B cell (primary cell): ENCODE measurements at regions not wholly inside any gene's neighbourhood (a gene's known extent, or its start where the extent isn't known, plus 50 kb on each side); places are given as distances from the start of the nearest gene placed in this dataset.

ENCODE experiments used
- ATAC-seq: fragments of 200-7000 bp; cut with Tn5 transposase; one replicate; pipeline ENCODE4 v1.10.0; 2021; ENCODE audit warnings: low read depth, mild to moderate bottlenecking, moderate number of reproducible peaks, moderate library complexity
- CTCF ChIA-PET: fragments of 350-600 bp; sonication (Branson Sonifier 250); formaldehyde crosslinking; loops from one replicate; lab custom pipeline; 2021; ENCODE audit warnings: antibody characterized with exemption, inconsistent platforms; lab: Charles Lee
- POLR2A ChIA-PET: fragments of 350-600 bp; sonication (Branson Sonifier 250); formaldehyde crosslinking; loops from one replicate; lab custom pipeline; 2021; ENCODE audit warnings: antibody characterized with exemption; lab: Charles Lee
- DNase-seq: peaks from one replicate; pipeline ENCODE4 v3.0.0; 2013
- H2AFZ ChIP-seq: 2 replicates; pipeline ENCODE4 v1.6.1; 2012; ENCODE audit warnings: mild to moderate bottlenecking, low read depth, low read length; ENCODE audit not compliant: insufficient read depth, poor library complexity, severe bottlenecking
- H3K27ac ChIP-seq, 2 donors: 1 replicate in 1 of 2; 2 replicates in 1 of 2; pipeline ENCODE4 v1.5.1; 2012 to 2013; ENCODE audit warnings: low read length in 2 of 2, mild to moderate bottlenecking in 2 of 2, moderate library complexity in 1 of 2
- H3K27me3 ChIP-seq, 4 experiments: fragments of 200-600 bp in 1 of 4; sonication (generic) in 1 of 4; replicated peaks in 1 of 4; 1 replicate in 2 of 4; 2 replicates in 2 of 4; pipeline versions ENCODE4 v1.6.1 to v1.7.0; 2013 to 2016; ENCODE audit warnings: low read length in 3 of 4, mild to moderate bottlenecking in 2 of 4, mixed read lengths in 1 of 4, moderate library complexity in 1 of 4; ENCODE audit not compliant: insufficient read depth in 4 of 4, control insufficient read depth in 3 of 4; ENCODE audit errors: control extremely low read depth in 1 of 4
- H3K36me3 ChIP-seq, 2 experiments: replicated peaks in 1 of 2; 1 replicate in 1 of 2; 2 replicates in 1 of 2; pipeline versions ENCODE4 v1.6.1 to v1.7.1; 2013; ENCODE audit warnings: low read length in 1 of 2; ENCODE audit not compliant: insufficient read depth in 2 of 2, control insufficient read depth in 1 of 2; ENCODE audit errors: control extremely low read depth in 1 of 2, extremely low read depth in 1 of 2
- H3K4me1 ChIP-seq, 2 donors: fragments of 200-600 bp in 1 of 2; sonication (generic) in 1 of 2; 1 replicate in 1 of 2; 2 replicates in 1 of 2; pipeline versions ENCODE4 v1.5.1 to v1.6.1; 2013 to 2017; ENCODE audit warnings: low read length in 2 of 2; ENCODE audit not compliant: control insufficient read depth in 2 of 2, insufficient read depth in 2 of 2
- H3K4me2 ChIP-seq: replicated peaks from 2 replicates; pipeline ENCODE3; 2012; ENCODE audit warnings: mild to moderate bottlenecking, low read depth, low read length; ENCODE audit not compliant: poor library complexity, severe bottlenecking
- H3K4me3 ChIP-seq, 5 experiments: fragments of 200-600 bp in 1 of 5; sonication (generic) in 1 of 5; 1 replicate in 3 of 5; 2 replicates in 2 of 5; pipeline versions ENCODE4 v1.5.1 to v1.7.0; 2011 to 2016; ENCODE audit warnings: low read length in 4 of 5, mild to moderate bottlenecking in 4 of 5, low read depth in 2 of 5, control low read depth in 1 of 5, moderate library complexity in 1 of 5; ENCODE audit not compliant: insufficient read depth in 1 of 5; ENCODE audit errors: control extremely low read depth in 1 of 5, extremely low read depth in 1 of 5
- H3K79me2 ChIP-seq: fragments of 200-600 bp; sonication (generic); one replicate; pipeline ENCODE4 v1.6.0; 2016; ENCODE audit warnings: low read length; ENCODE audit not compliant: control insufficient read depth, insufficient read depth
- H3K9ac ChIP-seq: fragments of 200-600 bp; sonication (generic); 2 replicates; pipeline ENCODE4 v1.6.1; 2017; ENCODE audit warnings: mild to moderate bottlenecking, low read length, moderate library complexity
- H3K9me3 ChIP-seq, 3 donors: one replicate each; pipeline versions ENCODE4 v1.6.1 to v1.7.1; 2013; ENCODE audit warnings: low read length in 2 of 3; ENCODE audit not compliant: control insufficient read depth in 2 of 3, insufficient read depth in 1 of 3; ENCODE audit errors: control extremely low read depth in 1 of 3
- H4K20me1 ChIP-seq: 2 replicates; pipeline ENCODE4 v1.6.0; 2012; ENCODE audit warnings: mild to moderate bottlenecking, low read length; ENCODE audit not compliant: insufficient read depth, control insufficient read depth, poor library complexity, severe bottlenecking
- H3K27ac Mint-ChIP-seq: one replicate; pipeline ENCODE4 v1.8.0; 2021; ENCODE audit warnings: mixed read lengths
- H3K27me3 Mint-ChIP-seq: one replicate; pipeline ENCODE4 v1.8.0; 2021; ENCODE audit warnings: mixed read lengths
- H3K4me1 Mint-ChIP-seq: one replicate; pipeline ENCODE4 v1.8.0; 2021; ENCODE audit warnings: mixed read lengths
- H3K4me3 Mint-ChIP-seq: one replicate; pipeline ENCODE4 v1.8.0; 2021; ENCODE audit warnings: mixed read lengths
- H3K9me3 Mint-ChIP-seq: one replicate; pipeline ENCODE4 v1.8.0; 2022; ENCODE audit warnings: mixed read lengths; ENCODE audit not compliant: insufficient read depth
- EZH2 ChIP-seq: IDR thresholded peaks from 2 replicates; pipeline ENCODE4 v1.6.1; 2012; ENCODE audit warnings: borderline replicate concordance, low read depth, mild to moderate bottlenecking, moderate library complexity, low read length; ENCODE audit not compliant: insufficient read depth, poor library complexity, severe bottlenecking
- WGBS: methylation state at CpG from one replicate; pipeline ENCODE4 v1.1.5; 2013; ENCODE audit warnings: missing lambda C conversion rate; ENCODE audit not compliant: insufficient coverage; 5-methylcytosine and 5-hydroxymethylcytosine counted together
- intact Hi-C: fragments of 100-400 bp; cut with micrococcal nuclease; formaldehyde crosslinking; loops from one replicate; pipeline ENCODE4 v1.10.0; 2022
- TF ChIP-seq, protein P1 (sequence below): fragments of 200-600 bp; IDR thresholded peaks from one replicate; pipeline ENCODE4 v1.8.0; 2022; ENCODE audit warnings: antibody characterized with exemption, mild to moderate bottlenecking

DNA sequence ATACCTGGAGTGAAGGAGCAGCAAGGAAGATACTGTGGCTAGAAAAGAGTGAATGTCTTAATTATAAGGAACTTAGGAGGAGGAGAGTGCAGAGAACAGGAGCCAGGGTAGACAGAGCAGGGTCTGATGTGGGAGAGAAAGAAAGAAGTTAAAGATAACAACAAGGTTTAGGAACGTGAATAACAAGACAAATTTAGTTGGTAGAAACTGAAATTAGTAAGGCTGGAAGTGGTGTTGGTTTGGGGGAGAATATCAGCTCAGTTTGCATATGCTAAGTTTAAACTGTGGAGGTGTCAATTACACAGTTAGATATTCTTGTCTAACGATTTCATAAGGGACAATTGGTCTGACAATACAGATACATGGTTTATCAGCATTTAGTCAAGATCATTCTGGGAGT, 1123.7 kb upstream of the PABPC4L start:
- H3K79me2 ChIP-seq, result no peaks in the 10 kb centered on the region
- ChIA-PET POLR2A (no interaction called here), CTCF (no interaction called here)
- 46% methylated on average over 1 of the region's 2 CpGs for WGBS
- DNase-seq (no peak), ATAC-seq (no peak)
- Mint-ChIP-seq H3K4me1 (no peaks in the 10 kb centered on the region), H3K4me3 (no peak overlapping the region), H3K27ac (no peak overlapping the region), H3K9me3 (no peaks in the 10 kb centered on the region), H3K27me3 (no peaks in the 10 kb centered on the region)
- H3K4me2 ChIP-seq, result no peak overlapping the region
- H3K9ac ChIP-seq, result no peak overlapping the region
- no peaks in the 10 kb centered on the region for H3K4me1 ChIP-seq
- H4K20me1 ChIP-seq, result no peaks in the 10 kb centered on the region
- TF ChIP-seq, protein P1, sequence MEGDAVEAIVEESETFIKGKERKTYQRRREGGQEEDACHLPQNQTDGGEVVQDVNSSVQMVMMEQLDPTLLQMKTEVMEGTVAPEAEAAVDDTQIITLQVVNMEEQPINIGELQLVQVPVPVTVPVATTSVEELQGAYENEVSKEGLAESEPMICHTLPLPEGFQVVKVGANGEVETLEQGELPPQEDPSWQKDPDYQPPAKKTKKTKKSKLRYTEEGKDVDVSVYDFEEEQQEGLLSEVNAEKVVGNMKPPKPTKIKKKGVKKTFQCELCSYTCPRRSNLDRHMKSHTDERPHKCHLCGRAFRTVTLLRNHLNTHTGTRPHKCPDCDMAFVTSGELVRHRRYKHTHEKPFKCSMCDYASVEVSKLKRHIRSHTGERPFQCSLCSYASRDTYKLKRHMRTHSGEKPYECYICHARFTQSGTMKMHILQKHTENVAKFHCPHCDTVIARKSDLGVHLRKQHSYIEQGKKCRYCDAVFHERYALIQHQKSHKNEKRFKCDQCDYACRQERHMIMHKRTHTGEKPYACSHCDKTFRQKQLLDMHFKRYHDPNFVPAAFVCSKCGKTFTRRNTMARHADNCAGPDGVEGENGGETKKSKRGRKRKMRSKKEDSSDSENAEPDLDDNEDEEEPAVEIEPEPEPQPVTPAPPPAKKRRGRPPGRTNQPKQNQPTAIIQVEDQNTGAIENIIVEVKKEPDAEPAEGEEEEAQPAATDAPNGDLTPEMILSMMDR, result no peak
- no peak for TF ChIP-seq EZH2
- peaks cover 0 to 1% (median 0%) of the 10 kb centered on the region in 3 donors for H3K9me3 ChIP-seq
- H3K27ac ChIP-seq, result no peak overlapping the region
- H3K36me3 ChIP-seq, result no peaks in the 10 kb centered on the region
- no peaks in the 10 kb centered on the region for H3K27me3 ChIP-seq
- intact Hi-C loops, result no loop called here
- no peak overlapping the region for H2AFZ ChIP-seq
- no peak overlapping the region for H3K4me3 ChIP-seq

DNA sequence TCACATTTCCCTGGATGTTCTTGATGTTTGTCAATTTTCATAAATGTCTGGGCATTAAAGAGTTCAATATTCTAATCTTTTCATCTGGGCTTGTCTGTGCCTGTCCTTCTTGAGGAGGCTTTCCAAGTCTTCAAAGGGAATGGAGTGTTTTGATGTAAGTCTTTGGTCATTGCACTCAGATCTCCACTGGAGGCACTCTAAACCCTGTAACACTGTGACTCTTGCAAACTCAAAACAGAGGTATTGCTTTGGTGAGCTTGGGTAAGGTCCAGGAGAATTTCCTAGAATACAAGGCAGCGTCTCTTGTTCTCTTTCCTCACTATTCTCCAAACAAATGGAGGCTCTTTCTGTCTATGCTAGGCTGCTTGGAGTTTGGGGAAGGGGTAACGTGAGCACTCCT, 1118.1 kb upstream of the PABPC4L start:
- Histone ChIP-seq H3K36me3 (no peaks in the 10 kb centered on the region), H3K9me3 (peaks cover 0 to 2% (median 0%) of the 10 kb centered on the region in 3 donors), H3K4me3 (no peak overlapping the region), H3K4me2 (no peak overlapping the region), H3K27ac (no peak overlapping the region), H3K27me3 (no peaks in the 10 kb centered on the region), H2AFZ (no peak overlapping the region), H3K4me1 (no peaks in the 10 kb centered on the region), H4K20me1 (no peaks in the 10 kb centered on the region), H3K79me2 (no peaks in the 10 kb centered on the region), H3K9ac (no peak overlapping the region)
- Mint-ChIP-seq H3K9me3 (peaks cover 5% of the 10 kb centered on the region), H3K27me3 (no peaks in the 10 kb centered on the region), H3K4me1 (no peaks in the 10 kb centered on the region), H3K4me3 (no peak overlapping the region), H3K27ac (no peak overlapping the region)
- intact Hi-C loops, result no loop called here
- POLR2A ChIA-PET, result no interaction called here
- DNase-seq (no peak), ATAC-seq (no peak)
- WGBS, result no CpG with 5 or more reads among the region's 2 CpGs
- CTCF ChIA-PET, result no interaction called here
- no peak for TF ChIP-seq EZH2
- TF ChIP-seq, protein P1, result no peak
